Retinal pigment epithelial cell (primary cell): ENCODE measurements at regions not wholly inside any gene's neighbourhood (a gene's known extent, or its start where the extent isn't known, plus 50 kb on each side); places are given as distances from the start of the nearest gene placed in this dataset.

Experiments
- DNase-seq: peaks from one replicate; pipeline ENCODE4 v3.0.0-alpha.2; 2010; ENCODE audit warnings: low read depth
- H3K4me3 ChIP-seq: 2 replicates; pipeline ENCODE4 v1.5.1; 2011; ENCODE audit warnings: mild to moderate bottlenecking, low read length, control low read depth, moderate library complexity
- CTCF ChIP-seq: conservative IDR thresholded peaks from 2 replicates; pipeline ENCODE4 v1.5.1; 2011; ENCODE audit warnings: low read depth, low read length, control low read depth, inconsistent platforms

GRCh38 chr4:189073739-189074138 is 866.9 kb upstream of the FRG1 start:
- no peak for TF ChIP-seq CTCF
- no peak for DNase-seq
- H3K4me3 ChIP-seq = no peak overlapping the region

GRCh38 chr4:189081826-189082225 is 858.8 kb upstream of the FRG1 start:
- TF ChIP-seq CTCF = no peak
- H3K4me3 ChIP-seq = no peak overlapping the region
- no peak for DNase-seq

- no peak for TF ChIP-seq CTCF
- DNase-seq = no peak
- no peak overlapping the region for H3K4me3 ChIP-seq
These were observed 856.9 kb upstream of the FRG1 start for GRCh38 chr4:189083769-189084168.

GRCh38 chr4:189084671-189085070 is 856.0 kb upstream of the FRG1 start:
- no peak for DNase-seq
- H3K4me3 ChIP-seq = no peak overlapping the region
- TF ChIP-seq CTCF = no peak

GRCh38 chr4:189087971-189088370 is 852.7 kb upstream of the FRG1 start:
- no peak for TF ChIP-seq CTCF
- no peak for DNase-seq
- H3K4me3 ChIP-seq = no peak overlapping the region

- DNase-seq = no peak
- no peak for TF ChIP-seq CTCF
- H3K4me3 ChIP-seq = no peak overlapping the region
These were observed 851.9 kb upstream of the FRG1 start for GRCh38 chr4:189088780-189089179.

GRCh38 chr4:189090174-189090814 is 850.4 kb upstream of the FRG1 start:
- peak; percentile 33 for TF ChIP-seq CTCF
- DNase-seq = no peak
- H3K4me3 ChIP-seq = no peak overlapping the region
